Spinal cord (tissue), 9 donors: ENCODE measurements at regions not wholly inside any gene's neighbourhood (a gene's known extent, or its start where the extent isn't known, plus 50 kb on each side); places are given as distances from the start of the nearest gene placed in this dataset.

Source experiments
- DNase-seq, 6 donors: peaks; one replicate each; pipeline versions ENCODE4 v3.0.0 to v3.0.0-alpha.2; 2013 to 2015; ENCODE audit warnings: low spot score in 6 of 6, low read depth in 4 of 6
- H3K27ac ChIP-seq: one replicate; pipeline ENCODE4 v1.5.1; 2013; ENCODE audit warnings: low read depth, low read length, control low read depth
- H3K27me3 ChIP-seq: one replicate; pipeline ENCODE4 v1.6.1; 2013; ENCODE audit warnings: low read length; ENCODE audit not compliant: control insufficient read depth, insufficient read depth
- H3K36me3 ChIP-seq: one replicate; pipeline ENCODE4 v1.6.1; 2013; ENCODE audit warnings: low read length; ENCODE audit not compliant: control insufficient read depth, insufficient read depth
- H3K4me1 ChIP-seq: one replicate; pipeline ENCODE4 v1.6.1; 2013; ENCODE audit warnings: low read length; ENCODE audit not compliant: control insufficient read depth, insufficient read depth
- H3K4me3 ChIP-seq: one replicate; pipeline ENCODE4 v1.5.1; 2013; ENCODE audit warnings: low read depth, low read length, control low read depth
- H3K9me3 ChIP-seq: one replicate; pipeline ENCODE4 v1.6.1; 2013; ENCODE audit warnings: low read length; ENCODE audit not compliant: control insufficient read depth, insufficient read depth
- WGBS: methylation state at CpG from one replicate; pipeline ENCODE4 v1.1.5; 2013; ENCODE audit warnings: missing lambda C conversion rate; ENCODE audit not compliant: insufficient coverage; 5-methylcytosine and 5-hydroxymethylcytosine counted together
- donor health status: healthy.

GRCh38 chr15:100765467-100766241, 114.0 kb upstream of the ALDH1A3 start:
- H3K27me3 ChIP-seq = no peaks in the 10 kb centered on the region
- H3K36me3 ChIP-seq = no peaks in the 10 kb centered on the region
- H3K9me3 ChIP-seq = no peaks in the 10 kb centered on the region
- peaks cover 15% of the 10 kb centered on the region for H3K4me1 ChIP-seq
- H3K27ac ChIP-seq = no peak overlapping the region
- H3K4me3 ChIP-seq = no peak overlapping the region
- 81% methylated on average over 22 of the region's 24 CpGs for WGBS
- no peak for DNase-seq

- no peaks in the 10 kb centered on the region for H3K36me3 ChIP-seq
- no peaks in the 10 kb centered on the region for H3K9me3 ChIP-seq
- DNase-seq = no peak
- H3K4me3 ChIP-seq = no peak overlapping the region
- H3K4me1 ChIP-seq = peaks cover 19% of the 10 kb centered on the region
- 49% methylated on average over 7 of the region's 13 CpGs for WGBS
- H3K27me3 ChIP-seq = no peaks in the 10 kb centered on the region
- no peak overlapping the region for H3K27ac ChIP-seq
Observed at GRCh38 chr15:100766243-100767000, 113.2 kb upstream of the ALDH1A3 start.

- Histone ChIP-seq H3K27ac (no peak overlapping the region), H3K4me3 (no peak overlapping the region), H3K36me3 (no peaks in the 10 kb centered on the region), H3K27me3 (no peaks in the 10 kb centered on the region), H3K4me1 (peaks cover 19% of the 10 kb centered on the region), H3K9me3 (no peaks in the 10 kb centered on the region)
- 80% methylated on average over 9 of the region's 14 CpGs for WGBS
- DNase-seq = no peak
Observed at GRCh38 chr15:100767001-100767825, 112.4 kb upstream of the ALDH1A3 start.

GRCh38 chr15:100768501-100768931, 111.1 kb upstream of the ALDH1A3 start:
- Histone ChIP-seq H3K36me3 (no peaks in the 10 kb centered on the region), H3K9me3 (no peaks in the 10 kb centered on the region), H3K27me3 (no peaks in the 10 kb centered on the region), H3K27ac (no peak overlapping the region), H3K4me3 (no peak overlapping the region), H3K4me1 (peaks cover 16% of the 10 kb centered on the region)
- no peak for DNase-seq
- 76% methylated on average over 6 of the region's 9 CpGs for WGBS

GRCh38 chr15:100769043-100769974, 110.3 kb upstream of the ALDH1A3 start:
- Histone ChIP-seq H3K27ac (no peak overlapping the region), H3K9me3 (no peaks in the 10 kb centered on the region), H3K4me1 (peaks cover 16% of the 10 kb centered on the region), H3K36me3 (no peaks in the 10 kb centered on the region), H3K4me3 (no peak overlapping the region), H3K27me3 (no peaks in the 10 kb centered on the region)
- WGBS = 93% methylated on average over 15 of the region's 15 CpGs
- DNase-seq = no peak

- 91% methylated on average over 4 of the region's 4 CpGs for WGBS
- Histone ChIP-seq H3K4me3 (no peak overlapping the region), H3K27me3 (no peaks in the 10 kb centered on the region), H3K36me3 (no peaks in the 10 kb centered on the region), H3K9me3 (no peaks in the 10 kb centered on the region), H3K27ac (no peak overlapping the region), H3K4me1 (peaks cover 14% of the 10 kb centered on the region)
- no peak for DNase-seq
Observed at GRCh38 chr15:100769975-100770340, 109.7 kb upstream of the ALDH1A3 start.

GRCh38 chr15:100770661-100771584, 108.7 kb upstream of the ALDH1A3 start:
- no peak overlapping the region for H3K4me3 ChIP-seq
- peaks cover 10% of the 10 kb centered on the region for H3K4me1 ChIP-seq
- no peaks in the 10 kb centered on the region for H3K36me3 ChIP-seq
- H3K9me3 ChIP-seq = no peaks in the 10 kb centered on the region
- H3K27me3 ChIP-seq = no peaks in the 10 kb centered on the region
- no peak for DNase-seq
- 75% methylated on average over 7 of the region's 12 CpGs for WGBS
- H3K27ac ChIP-seq = no peak overlapping the region

- no peak for DNase-seq
- Histone ChIP-seq H3K9me3 (no peaks in the 10 kb centered on the region), H3K4me1 (peaks cover 4% of the 10 kb centered on the region), H3K27ac (no peak overlapping the region), H3K4me3 (no peak overlapping the region), H3K36me3 (no peaks in the 10 kb centered on the region), H3K27me3 (no peaks in the 10 kb centered on the region)
- WGBS = 43% methylated on average over 2 of the region's 4 CpGs
Observed at GRCh38 chr15:100771746-100772145, 107.9 kb upstream of the ALDH1A3 start.
